ENCODE measurements at regions not wholly inside any gene's neighbourhood (a gene's known extent, or its start where the extent isn't known, plus 50 kb on each side); places are given as distances from the start of the nearest gene placed in this dataset.

- TF ChIP-seq CTCF (IDR thresholded peaks at IDR 0.05; ENCODE audit: insufficient read depth, low read length): no peak
- DNase-seq (ENCODE audit: low read depth): no peak
- no peak overlapping the region for H3K4me3 ChIP-seq (ENCODE audit: low read depth, low read length)
Observed at GRCh38 chr6:4586469-4586859, 189.7 kb upstream of the CDYL start.

- H3K4me3 ChIP-seq (ENCODE audit: low read depth, low read length): no peak overlapping the region
- no peak for DNase-seq (ENCODE audit: low read depth)
- no peak for TF ChIP-seq CTCF (IDR thresholded peaks at IDR 0.05; ENCODE audit: insufficient read depth, low read length)
Observed at GRCh38 chr6:4585682-4586468, 190.3 kb upstream of the CDYL start.

- H3K4me3 ChIP-seq (ENCODE audit: low read depth, low read length): no peak overlapping the region
- no peak for TF ChIP-seq CTCF (IDR thresholded peaks at IDR 0.05; ENCODE audit: insufficient read depth, low read length)
- DNase-seq (ENCODE audit: low read depth): no peak
Observed at GRCh38 chr6:4584801-4585200, 191.4 kb upstream of the CDYL start.

GRCh38 chr6:4582506-4583417 is 193.4 kb upstream of the CDYL start:
- no peak overlapping the region for H3K4me3 ChIP-seq (ENCODE audit: low read depth, low read length)
- DNase-seq (ENCODE audit: low read depth): peak; percentile 87
- no peak for TF ChIP-seq CTCF (IDR thresholded peaks at IDR 0.05; ENCODE audit: insufficient read depth, low read length)

- no peak overlapping the region for H3K4me3 ChIP-seq (ENCODE audit: low read depth, low read length)
- no peak for TF ChIP-seq CTCF (IDR thresholded peaks at IDR 0.05; ENCODE audit: insufficient read depth, low read length)
- DNase-seq (ENCODE audit: low read depth): peak; percentile 97
Observed at GRCh38 chr6:4581468-4582385, 194.5 kb upstream of the CDYL start.

- no peak overlapping the region for H3K4me3 ChIP-seq (ENCODE audit: low read depth, low read length)
- DNase-seq (ENCODE audit: low read depth): no peak
- no peak for TF ChIP-seq CTCF (IDR thresholded peaks at IDR 0.05; ENCODE audit: insufficient read depth, low read length)
Observed at GRCh38 chr6:4580361-4580760, 195.8 kb upstream of the CDYL start.

Measured in fibroblast of the aortic adventitia (primary cell).